Stomach (tissue), 4 donors: ENCODE measurements at regions not wholly inside any gene's neighbourhood (a gene's known extent, or its start where the extent isn't known, plus 50 kb on each side); places are given as distances from the start of the nearest gene placed in this dataset.

ENCODE experiments used
- POLR2A ChIP-seq, 4 donors: fragments of 450-650 bp; IDR thresholded peaks; one replicate each; pipeline ENCODE4 v1.6.1; 2016; ENCODE audit warnings: antibody characterized with exemption in 4 of 4, control low read depth in 2 of 4, mild to moderate bottlenecking in 1 of 4, moderate library complexity in 1 of 4
- POLR2AphosphoS5 ChIP-seq, 3 donors: sonication (generic); formaldehyde crosslinking; IDR thresholded peaks; one replicate each; pipeline ENCODE4 v1.6.1; 2016; ENCODE audit warnings: antibody characterized with exemption in 3 of 3
- TF ChIP-seq, protein P1 (sequence below), 7 experiments: fragments of 450-650 bp in 4 of 7; fragments of 200-600 bp in 3 of 7; sonication (generic) in 3 of 7; IDR thresholded peaks; one replicate each; pipeline ENCODE4 v1.5.1; 2016 to 2019; ENCODE audit warnings: antibody characterized with exemption in 7 of 7, control low read depth in 2 of 7, mild to moderate bottlenecking in 1 of 7

DNA sequence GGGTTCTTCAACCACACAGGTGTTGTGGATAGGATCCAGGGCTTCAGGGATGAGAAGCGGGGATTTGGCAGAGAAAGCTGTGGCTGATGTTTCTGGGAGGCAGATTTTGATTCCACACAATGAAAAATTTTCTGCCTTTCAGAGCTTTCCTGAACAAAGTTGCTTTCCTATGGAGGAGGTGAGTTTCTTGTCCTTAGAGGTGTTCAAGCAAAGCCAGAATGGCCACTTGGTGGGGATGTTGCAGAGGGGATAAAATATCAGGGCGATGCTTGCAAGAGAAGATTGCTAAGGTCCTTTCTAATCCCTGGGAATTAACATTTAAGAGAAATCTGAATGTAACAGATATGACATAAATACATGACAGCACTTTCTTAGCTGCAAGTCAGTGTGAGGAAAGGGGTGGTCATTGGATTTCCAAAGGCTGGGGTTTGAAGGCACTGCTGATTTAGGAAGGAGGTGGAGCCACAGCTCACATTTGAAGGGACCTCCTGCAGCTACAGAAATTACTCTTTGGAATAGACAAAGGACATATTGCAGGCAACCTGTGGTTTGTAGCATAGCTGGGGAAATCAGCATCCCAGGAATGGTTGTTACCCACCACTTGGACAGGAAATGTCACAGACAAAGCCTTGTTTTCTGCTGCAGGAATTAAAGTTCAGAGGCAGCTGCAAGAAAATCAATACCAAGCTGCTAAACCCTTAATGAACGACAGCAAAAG lies 271.1 kb upstream of the CHD6 start:
- TF ChIP-seq, protein P1, sequence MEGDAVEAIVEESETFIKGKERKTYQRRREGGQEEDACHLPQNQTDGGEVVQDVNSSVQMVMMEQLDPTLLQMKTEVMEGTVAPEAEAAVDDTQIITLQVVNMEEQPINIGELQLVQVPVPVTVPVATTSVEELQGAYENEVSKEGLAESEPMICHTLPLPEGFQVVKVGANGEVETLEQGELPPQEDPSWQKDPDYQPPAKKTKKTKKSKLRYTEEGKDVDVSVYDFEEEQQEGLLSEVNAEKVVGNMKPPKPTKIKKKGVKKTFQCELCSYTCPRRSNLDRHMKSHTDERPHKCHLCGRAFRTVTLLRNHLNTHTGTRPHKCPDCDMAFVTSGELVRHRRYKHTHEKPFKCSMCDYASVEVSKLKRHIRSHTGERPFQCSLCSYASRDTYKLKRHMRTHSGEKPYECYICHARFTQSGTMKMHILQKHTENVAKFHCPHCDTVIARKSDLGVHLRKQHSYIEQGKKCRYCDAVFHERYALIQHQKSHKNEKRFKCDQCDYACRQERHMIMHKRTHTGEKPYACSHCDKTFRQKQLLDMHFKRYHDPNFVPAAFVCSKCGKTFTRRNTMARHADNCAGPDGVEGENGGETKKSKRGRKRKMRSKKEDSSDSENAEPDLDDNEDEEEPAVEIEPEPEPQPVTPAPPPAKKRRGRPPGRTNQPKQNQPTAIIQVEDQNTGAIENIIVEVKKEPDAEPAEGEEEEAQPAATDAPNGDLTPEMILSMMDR (IDR thresholded peaks at IDR 0.05): no peak
- no peak for TF ChIP-seq POLR2AphosphoS5 (IDR thresholded peaks at IDR 0.05)
- TF ChIP-seq POLR2A (IDR thresholded peaks at IDR 0.05): no peak
